Neutrophil (primary cell): ENCODE measurements at regions not wholly inside any gene's neighbourhood (a gene's known extent, or its start where the extent isn't known, plus 50 kb on each side); places are given as distances from the start of the nearest gene placed in this dataset.

Experiments used
- H3K27ac ChIP-seq: fragments of 200-600 bp; sonication (generic); 2 replicates; pipeline ENCODE4 v1.5.1; 2016; ENCODE audit warnings: mild to moderate bottlenecking, moderate library complexity
- H3K27me3 ChIP-seq: fragments of 200-600 bp; sonication (generic); 2 replicates; pipeline ENCODE4 v1.6.0; 2016; ENCODE audit warnings: mild to moderate bottlenecking
- H3K36me3 ChIP-seq: fragments of 200-600 bp; sonication (generic); 2 replicates; pipeline ENCODE4 v1.5.1; 2017
- H3K4me1 ChIP-seq, 2 experiments: fragments of 200-600 bp in 1 of 2; sonication (generic) in 1 of 2; 1 replicate in 1 of 2; 2 replicates in 1 of 2; pipeline versions ENCODE4 v1.5.1 to v1.6.1; 2013 to 2016; ENCODE audit warnings: low read depth in 1 of 2, low read length in 1 of 2, mild to moderate bottlenecking in 1 of 2, moderate library complexity in 1 of 2; ENCODE audit not compliant: control insufficient read depth in 1 of 2, insufficient read depth in 1 of 2
- H3K4me3 ChIP-seq, 2 experiments: fragments of 200-600 bp in 1 of 2; sonication (generic) in 1 of 2; 1 replicate in 1 of 2; 2 replicates in 1 of 2; pipeline ENCODE4 v1.5.1; 2013 to 2016; ENCODE audit warnings: low read depth in 1 of 2, low read length in 1 of 2, mild to moderate bottlenecking in 1 of 2, moderate library complexity in 1 of 2
- H3K9me3 ChIP-seq: fragments of 200-600 bp; sonication (generic); 2 replicates; pipeline ENCODE4 v1.5.1; 2016
- CTCF ChIP-seq: fragments of 200-600 bp; sonication (generic); IDR thresholded peaks from 2 replicates; pipeline ENCODE4 v1.5.1; 2016; ENCODE audit warnings: antibody characterized with exemption

GRCh38 chr17:79261355-79262072 is 186.9 kb downstream of the ENGASE start:
- no peaks in the 10 kb centered on the region for H3K36me3 ChIP-seq

GRCh38 chr17:79258843-79259242 is 184.2 kb downstream of the ENGASE start:
- no peaks in the 10 kb centered on the region for H3K9me3 ChIP-seq
- H3K36me3 ChIP-seq = no peaks in the 10 kb centered on the region
- peaks cover 18% of the 10 kb centered on the region for H3K27me3 ChIP-seq
- no peak overlapping the region for H3K4me3 ChIP-seq
- no peaks in the 10 kb centered on the region for H3K4me1 ChIP-seq
- TF ChIP-seq CTCF = no peak
- H3K27ac ChIP-seq = no peak overlapping the region

More at GRCh38 chr17:79261355-79262072, 186.9 kb downstream of the ENGASE start:
- H3K27me3 ChIP-seq = peaks cover 4% of the 10 kb centered on the region
- TF ChIP-seq CTCF = no peak
- no peak overlapping the region for H3K27ac ChIP-seq
- no peaks in the 10 kb centered on the region for H3K9me3 ChIP-seq
- no peaks in the 10 kb centered on the region for H3K4me1 ChIP-seq
- no peak overlapping the region for H3K4me3 ChIP-seq

GRCh38 chr17:79258041-79258440 is 183.4 kb downstream of the ENGASE start:
- Histone ChIP-seq H3K36me3 (no peaks in the 10 kb centered on the region), H3K9me3 (no peaks in the 10 kb centered on the region), H3K4me3 (no peak overlapping the region), H3K27me3 (peaks cover 26% of the 10 kb centered on the region), H3K4me1 (no peaks in the 10 kb centered on the region), H3K27ac (no peak overlapping the region)
- TF ChIP-seq CTCF = no peak

GRCh38 chr17:79255926-79256585 is 181.4 kb downstream of the ENGASE start:
- H3K9me3 ChIP-seq = no peaks in the 10 kb centered on the region
- no peak for TF ChIP-seq CTCF
- no peaks in the 10 kb centered on the region for H3K36me3 ChIP-seq
- peaks cover 44% of the 10 kb centered on the region for H3K27me3 ChIP-seq
- H3K4me1 ChIP-seq = no peaks in the 10 kb centered on the region
- H3K4me3 ChIP-seq = no peak overlapping the region
- no peak overlapping the region for H3K27ac ChIP-seq

- Histone ChIP-seq H3K9me3 (no peaks in the 10 kb centered on the region), H3K27ac (no peak overlapping the region), H3K4me1 (no peaks in the 10 kb centered on the region), H3K4me3 (no peak overlapping the region), H3K36me3 (no peaks in the 10 kb centered on the region), H3K27me3 (peaks cover 47% of the 10 kb centered on the region)
- TF ChIP-seq CTCF = no peak
Measured at GRCh38 chr17:79255456-79255855, 180.8 kb downstream of the ENGASE start.
